Panc1 (cell line): ENCODE measurements at regions not wholly inside any gene's neighbourhood (a gene's known extent, or its start where the extent isn't known, plus 50 kb on each side); places are given as distances from the start of the nearest gene placed in this dataset.

ENCODE experiments used
- ATAC-seq: fragments of 200-7000 bp; cut with Tn5 transposase; 2 replicates; pipeline ENCODE4 v1.9.1; 2020; ENCODE audit warnings: mild to moderate bottlenecking, moderate library complexity
- BruUV-seq: library from RNA; stranded (reverse); fragments of 400-500 nt; replicated peaks from 2 replicates; lab custom pipeline; 2021; lab: Mats Ljungman, UMichigan
- CTCF ChIA-PET: fragments of 300-600 bp; sonication (Branson Sonifier 250); formaldehyde crosslinking; loops from one replicate; lab custom pipeline; 2022; ENCODE audit warnings: antibody characterized with exemption; lab: Charles Lee
- POLR2A ChIA-PET: fragments of 300-600 bp; sonication (Branson Sonifier 250); formaldehyde crosslinking; loops from one replicate; lab custom pipeline; 2022; ENCODE audit warnings: antibody characterized with exemption; lab: Charles Lee
- DNase-seq: peaks from one replicate; pipeline ENCODE4 v3.0.0-alpha.2; 2010; ENCODE audit warnings: low read depth, low spot score
- H3K27ac ChIP-seq: 2 replicates; pipeline ENCODE4 v1.5.1; 2011; ENCODE audit warnings: mild to moderate bottlenecking, low read length, inconsistent platforms
- H3K27me3 ChIP-seq: fragments of 200-500 bp; sonication (Bioruptor generic); 2 replicates; pipeline ENCODE4 v1.6.0; 2014; ENCODE audit warnings: low read length, inconsistent platforms; ENCODE audit not compliant: control insufficient read depth, insufficient read depth
- H3K36me3 ChIP-seq: fragments of 200-500 bp; sonication (Bioruptor generic); 2 replicates; pipeline ENCODE4 v1.5.1; 2014; ENCODE audit warnings: inconsistent platforms, mild to moderate bottlenecking, low read length, moderate library complexity; ENCODE audit not compliant: control insufficient read depth, insufficient read depth
- H3K4me1 ChIP-seq: 2 replicates; pipeline ENCODE4 v1.5.1; 2011; ENCODE audit warnings: inconsistent platforms, mild to moderate bottlenecking, low read length, moderate library complexity; ENCODE audit not compliant: control insufficient read depth, insufficient read depth
- H3K4me3 ChIP-seq, 2 experiments: 2 replicates each; pipeline ENCODE4 v1.5.1; 2011 to 2012; ENCODE audit warnings: low read depth in 2 of 2, low read length in 2 of 2, mild to moderate bottlenecking in 2 of 2, inconsistent platforms in 1 of 2, moderate library complexity in 1 of 2
- H3K9me3 ChIP-seq: fragments of 200-500 bp; sonication (Bioruptor generic); 2 replicates; pipeline ENCODE4 v1.5.1; 2014; ENCODE audit warnings: low read depth, mild to moderate bottlenecking, inconsistent platforms, low read length, moderate library complexity; ENCODE audit not compliant: control insufficient read depth, insufficient read depth
- CTCF ChIP-seq: fragments of 450-650 bp; IDR thresholded peaks from 2 replicates; pipeline ENCODE4 v1.5.1; 2017; ENCODE audit warnings: mild to moderate bottlenecking
- POLR2AphosphoS5 ChIP-seq: IDR thresholded peaks from 2 replicates; pipeline ENCODE4 v1.6.1; 2012; ENCODE audit warnings: mild to moderate bottlenecking, low read depth, low read length, moderate library complexity
- REST ChIP-seq, 2 experiments: IDR thresholded peaks; 2 replicates each; pipeline ENCODE4 v1.6.1; 2011 to 2012; ENCODE audit warnings: low read depth in 2 of 2, control low read depth in 1 of 2, low read length in 1 of 2, mild to moderate bottlenecking in 1 of 2, moderate library complexity in 1 of 2; ENCODE audit not compliant: insufficient read depth in 1 of 2
- SIN3A ChIP-seq: IDR thresholded peaks from 2 replicates; pipeline ENCODE4 v1.6.1; 2012; ENCODE audit warnings: low read depth, mild to moderate bottlenecking, low read length, moderate library complexity, borderline replicate concordance; ENCODE audit not compliant: insufficient read depth
- TCF7L2 ChIP-seq: IDR thresholded peaks from 2 replicates; pipeline ENCODE4 v1.6.1; 2011; ENCODE audit warnings: mild to moderate bottlenecking, low read depth, low read length, inconsistent platforms
- in situ Hi-C: cut with HindIII; loops from 2 replicates; pipeline ENCODE4 v1.10.0; 2016; ENCODE audit warnings: low sequenced_read_pairs, low pct_unique_long_range_greater_than_20kb
- intact Hi-C: fragments of 100-400 bp; cut with micrococcal nuclease; formaldehyde crosslinking; loops from one replicate; pipeline ENCODE4 v1.10.0; 2022; ENCODE audit not compliant: unreplicated experiment

GRCh38 chr12:126994599-126994998 is 1272.4 kb upstream of the TMEM132C start:
- H3K4me3 ChIP-seq, result no peak overlapping the region
- no peak for TF ChIP-seq REST (IDR thresholded peaks at IDR 0.05; ENCODE audit: insufficient read depth in 1 of 2, low read depth in 2 of 2, low read length in 1 of 2)
- no peak for TF ChIP-seq POLR2AphosphoS5
- no peak for TF ChIP-seq SIN3A
- no peak for TF ChIP-seq CTCF
- no peak for TF ChIP-seq TCF7L2
- no peak overlapping the region for H3K27ac ChIP-seq
- no TSS peak for BruUV-seq
- ChIA-PET CTCF (no interaction called here), POLR2A (no interaction called here)
- no peaks in the 10 kb centered on the region for H3K27me3 ChIP-seq
- DNase-seq (no peak), ATAC-seq (no peak)
- intact Hi-C loops, result no loop called here
- H3K4me1 ChIP-seq, result no peaks in the 10 kb centered on the region
- H3K9me3 ChIP-seq, result no peaks in the 10 kb centered on the region
- no peaks in the 10 kb centered on the region for H3K36me3 ChIP-seq
- in situ Hi-C loops, result no loop called here

GRCh38 chr12:126998031-126998430 is 1268.9 kb upstream of the TMEM132C start:
- ChIA-PET CTCF (no interaction called here), POLR2A (no interaction called here)
- H3K27ac ChIP-seq, result no peak overlapping the region
- no TSS peak for BruUV-seq
- in situ Hi-C loops (no loop called here), intact Hi-C loops (no loop called here)
- no peaks in the 10 kb centered on the region for H3K4me1 ChIP-seq
- ATAC-seq, result no peak
- no peaks in the 10 kb centered on the region for H3K9me3 ChIP-seq
- H3K4me3 ChIP-seq, result no peak overlapping the region
- no peak for DNase-seq
- H3K27me3 ChIP-seq, result no peaks in the 10 kb centered on the region
- no peaks in the 10 kb centered on the region for H3K36me3 ChIP-seq
- TF ChIP-seq CTCF, result no peak
- TF ChIP-seq SIN3A, result no peak
- TF ChIP-seq TCF7L2, result no peak
- no peak for TF ChIP-seq REST (IDR thresholded peaks at IDR 0.05; ENCODE audit: insufficient read depth in 1 of 2, low read depth in 2 of 2, low read length in 1 of 2)
- TF ChIP-seq POLR2AphosphoS5, result no peak
